Stomach (tissue), 8 donors: ENCODE measurements at regions not wholly inside any gene's neighbourhood (a gene's known extent, or its start where the extent isn't known, plus 50 kb on each side); places are given as distances from the start of the nearest gene placed in this dataset.
A peak's percentile ranks its signal among the peaks of the same experiment; 100 is the strongest.

Experiments
- DNase-seq, 2 donors: peaks; one replicate each; pipeline versions ENCODE4 v3.0.0 to v3.0.0-alpha.2; 2013 to 2019
- H3K27ac ChIP-seq, 5 donors: fragments of 200-600 bp in 4 of 5; sonication (generic) in 4 of 5; one replicate each; pipeline ENCODE4 v1.5.1; 2013 to 2019; ENCODE audit warnings: mild to moderate bottlenecking in 1 of 5, moderate library complexity in 1 of 5
- H3K27me3 ChIP-seq, 3 donors: fragments of 200-600 bp; sonication (generic); one replicate each; pipeline ENCODE4 v1.5.1; 2017 to 2019; ENCODE audit warnings: mixed run types in 1 of 3
- H3K36me3 ChIP-seq, 4 donors: fragments of 200-600 bp; sonication (generic); 1 replicate in 3 of 4; 2 replicates in 1 of 4; pipeline ENCODE4 v1.5.1; 2016 to 2019
- H3K4me1 ChIP-seq, 4 donors: fragments of 200-600 bp; sonication (generic); one replicate each; pipeline ENCODE4 v1.5.1; 2016 to 2019
- H3K4me3 ChIP-seq, 4 donors: fragments of 200-600 bp; sonication (generic) in 3 of 4; one replicate each; pipeline ENCODE4 v1.5.1; 2016 to 2019; ENCODE audit warnings: mild to moderate bottlenecking in 1 of 4
- H3K9me3 ChIP-seq, 4 donors: fragments of 200-600 bp; sonication (generic); one replicate each; pipeline ENCODE4 v1.5.1; 2016 to 2019
- CTCF ChIP-seq, 7 experiments: fragments of 450-650 bp in 4 of 7; fragments of 200-600 bp in 3 of 7; sonication (generic) in 3 of 7; IDR thresholded peaks; one replicate each; pipeline ENCODE4 v1.5.1; 2016 to 2019; ENCODE audit warnings: antibody characterized with exemption in 7 of 7, control low read depth in 2 of 7, mild to moderate bottlenecking in 1 of 7
- EP300 ChIP-seq: sonication (generic); formaldehyde crosslinking; IDR thresholded peaks from one replicate; pipeline ENCODE4 v1.6.1; 2017; ENCODE audit warnings: antibody characterized with exemption
- POLR2A ChIP-seq, 4 donors: fragments of 450-650 bp; IDR thresholded peaks; one replicate each; pipeline ENCODE4 v1.6.1; 2016; ENCODE audit warnings: antibody characterized with exemption in 4 of 4, control low read depth in 2 of 4, mild to moderate bottlenecking in 1 of 4, moderate library complexity in 1 of 4
- POLR2AphosphoS5 ChIP-seq, 3 donors: sonication (generic); formaldehyde crosslinking; IDR thresholded peaks; one replicate each; pipeline ENCODE4 v1.6.1; 2016; ENCODE audit warnings: antibody characterized with exemption in 3 of 3
- WGBS, 5 donors: extraction: QIAGEN DNeasy Blood & Tissue Kit in 3 of 5; methylation state at CpG; one replicate each; pipeline versions ENCODE4 v1.1.5 to v1.1.7; 2013 to 2018; 5-methylcytosine and 5-hydroxymethylcytosine counted together
- intact Hi-C: fragments of 100-400 bp; cut with DNase I; formaldehyde crosslinking; loops from one replicate; pipeline ENCODE4 v1.15.1; 2023; ENCODE audit warnings: low total_unique reads
- donor health status: healthy with polysubstance abuse.
- donor health status: Bipolar disorder and iron deficiency.
- donor health status: healthy.

GRCh38 chr4:155565776-155566175 is 100.9 kb upstream of the GUCY1A1 start:
- Histone ChIP-seq H3K9me3 (no peaks in the 10 kb centered on the region), H3K27me3 (no peaks in the 10 kb centered on the region), H3K27ac (no peak overlapping the region), H3K4me1 (no peaks in the 10 kb centered on the region), H3K36me3 (no peaks in the 10 kb centered on the region), H3K4me3 (no peak overlapping the region)
- no peak for TF ChIP-seq EP300
- TF ChIP-seq POLR2A (IDR thresholded peaks at IDR 0.05), result no peak
- TF ChIP-seq POLR2AphosphoS5 (IDR thresholded peaks at IDR 0.05), result no peak
- no peak for TF ChIP-seq CTCF (IDR thresholded peaks at IDR 0.05)
- 82 to 87% (median 84%) methylated on average over 2 of the region's 2 CpGs for WGBS, 5 donors
- DNase-seq, result peak in 1 of 2 donors; percentile 21
- intact Hi-C loops, result no loop called here

- intact Hi-C loops, result no loop called here
These were observed 101.3 kb upstream of the GUCY1A1 start for GRCh38 chr4:155565330-155565729.

GRCh38 chr4:155564880-155565279 is 101.8 kb upstream of the GUCY1A1 start:
- TF ChIP-seq CTCF (IDR thresholded peaks at IDR 0.05) (no peak), POLR2A (IDR thresholded peaks at IDR 0.05) (no peak), POLR2AphosphoS5 (IDR thresholded peaks at IDR 0.05) (no peak), EP300 (no peak)
- Histone ChIP-seq H3K27me3 (no peaks in the 10 kb centered on the region), H3K36me3 (no peaks in the 10 kb centered on the region), H3K4me1 (no peaks in the 10 kb centered on the region), H3K27ac (no peak overlapping the region), H3K9me3 (no peaks in the 10 kb centered on the region), H3K4me3 (no peak overlapping the region)
- WGBS, 5 donors, result 88 to 96% (median 94%) methylated on average over 3 of the region's 3 CpGs
- intact Hi-C loops, result no loop called here
- DNase-seq, result no peak

More at GRCh38 chr4:155565330-155565729, 101.3 kb upstream of the GUCY1A1 start:
- H3K27me3 ChIP-seq, result no peaks in the 10 kb centered on the region
- no peak overlapping the region for H3K4me3 ChIP-seq
- DNase-seq, result no peak
- WGBS, 5 donors, result 39 to 72% (median 59%) methylated on average over 1 of the region's 1 CpG
- H3K27ac ChIP-seq, result no peak overlapping the region
- TF ChIP-seq POLR2A (IDR thresholded peaks at IDR 0.05) (no peak), POLR2AphosphoS5 (IDR thresholded peaks at IDR 0.05) (no peak), CTCF (IDR thresholded peaks at IDR 0.05) (no peak), EP300 (no peak)
- no peaks in the 10 kb centered on the region for H3K9me3 ChIP-seq
- H3K36me3 ChIP-seq, result no peaks in the 10 kb centered on the region
- H3K4me1 ChIP-seq, result no peaks in the 10 kb centered on the region

- Histone ChIP-seq H3K27ac (no peak overlapping the region), H3K4me3 (no peak overlapping the region), H3K27me3 (no peaks in the 10 kb centered on the region), H3K4me1 (no peaks in the 10 kb centered on the region), H3K9me3 (no peaks in the 10 kb centered on the region), H3K36me3 (no peaks in the 10 kb centered on the region)
- 70 to 75% (median 74%) methylated on average over 2 of the region's 2 CpGs for WGBS, 5 donors
- intact Hi-C loops, result no loop called here
- no peak for DNase-seq
- TF ChIP-seq EP300 (no peak), CTCF (IDR thresholded peaks at IDR 0.05) (no peak), POLR2AphosphoS5 (IDR thresholded peaks at IDR 0.05) (no peak), POLR2A (IDR thresholded peaks at IDR 0.05) (no peak)
These were observed 102.6 kb upstream of the GUCY1A1 start for GRCh38 chr4:155564086-155564485.
